GM18858 (cell line): ENCODE measurements at regions not wholly inside any gene's neighbourhood (a gene's known extent, or its start where the extent isn't known, plus 50 kb on each side); places are given as distances from the start of the nearest gene placed in this dataset.
"Not testable (repeated sequence)": the region's sequence is repeated elsewhere in the genome, so short reads cannot be mapped to it uniquely, and the experiment has no call there.

Experiments
- ATAC-seq: cut with Tn5 transposase; IDR thresholded peaks from one replicate; pipeline ENCODE4 v1.9.1; 2021; ENCODE audit not compliant: unreplicated experiment

GRCh38 chr5:164076556-164076955 lies 571.1 kb downstream of the MAT2B start:
- ATAC-seq, result no peak

DNA sequence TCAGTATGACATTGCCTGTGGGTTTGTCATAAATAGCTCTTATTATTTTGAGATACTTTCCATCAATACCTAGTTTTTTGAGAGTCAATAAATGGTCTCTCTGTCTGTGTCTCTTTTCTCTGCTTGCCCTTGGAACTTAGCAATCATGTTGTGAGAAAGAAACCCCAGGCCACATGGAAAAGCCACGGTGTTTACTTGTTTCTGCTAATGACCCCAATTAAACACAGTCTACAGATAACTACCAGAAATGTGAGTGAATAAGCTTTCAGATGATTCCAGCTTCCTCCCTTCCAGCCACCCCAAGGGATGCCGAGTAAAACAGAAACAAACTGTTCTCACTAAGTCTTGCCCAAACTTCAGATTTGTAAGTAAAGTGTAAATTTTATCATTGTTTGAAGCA lies 584.9 kb downstream of the MAT2B start:
- ATAC-seq, result no peak

DNA sequence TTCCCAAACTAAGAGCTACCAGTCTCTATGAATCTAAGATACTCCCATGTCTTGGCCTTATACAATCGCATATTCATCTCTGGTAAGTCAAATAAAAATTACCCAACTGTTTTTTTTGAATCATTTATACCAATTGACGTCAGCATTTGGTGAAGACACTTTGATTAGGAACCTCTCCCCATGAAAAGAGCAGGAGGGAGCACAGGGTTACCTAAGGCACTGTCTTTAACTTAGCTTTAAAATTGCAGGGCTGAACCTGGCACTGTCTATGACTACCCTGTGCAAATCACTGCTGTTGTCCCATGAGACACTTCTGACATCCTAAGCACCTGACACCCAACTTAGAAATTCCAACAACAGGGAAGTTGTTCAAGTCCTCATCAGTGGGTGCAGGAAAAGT lies 586.4 kb downstream of the MAT2B start:
- no peak for ATAC-seq

- ATAC-seq, result no peak
Observed at GRCh38 chr5:164094291-164094690, 588.9 kb downstream of the MAT2B start.

GRCh38 chr5:164097749-164098148 lies 592.3 kb downstream of the MAT2B start:
- ATAC-seq, result no peak

GRCh38 chr5:164098531-164098930 lies 593.1 kb downstream of the MAT2B start:
- ATAC-seq, result no peak

DNA sequence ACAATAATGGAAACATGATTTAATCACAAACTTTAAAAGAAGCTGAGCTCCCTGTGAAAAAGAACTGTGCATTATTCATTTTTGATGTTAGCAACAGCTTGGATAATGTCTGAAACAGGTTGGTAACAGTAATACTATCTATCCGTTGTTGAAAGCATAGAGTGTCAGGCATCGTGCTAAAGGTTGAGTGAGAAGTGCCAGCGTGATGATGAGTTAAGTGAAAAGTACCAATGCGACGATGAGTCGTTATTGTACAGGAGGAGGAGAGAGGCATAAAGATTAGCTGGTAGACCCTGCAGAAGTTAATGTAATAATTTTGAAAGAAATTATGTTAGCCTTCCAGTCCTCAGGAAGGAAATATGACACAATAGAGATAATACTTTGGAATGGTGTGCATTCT lies 593.6 kb downstream of the MAT2B start:
- ATAC-seq, result no peak

- ATAC-seq, result no peak
Observed at GRCh38 chr5:164115420-164115819, 610.0 kb downstream of the MAT2B start.

DNA sequence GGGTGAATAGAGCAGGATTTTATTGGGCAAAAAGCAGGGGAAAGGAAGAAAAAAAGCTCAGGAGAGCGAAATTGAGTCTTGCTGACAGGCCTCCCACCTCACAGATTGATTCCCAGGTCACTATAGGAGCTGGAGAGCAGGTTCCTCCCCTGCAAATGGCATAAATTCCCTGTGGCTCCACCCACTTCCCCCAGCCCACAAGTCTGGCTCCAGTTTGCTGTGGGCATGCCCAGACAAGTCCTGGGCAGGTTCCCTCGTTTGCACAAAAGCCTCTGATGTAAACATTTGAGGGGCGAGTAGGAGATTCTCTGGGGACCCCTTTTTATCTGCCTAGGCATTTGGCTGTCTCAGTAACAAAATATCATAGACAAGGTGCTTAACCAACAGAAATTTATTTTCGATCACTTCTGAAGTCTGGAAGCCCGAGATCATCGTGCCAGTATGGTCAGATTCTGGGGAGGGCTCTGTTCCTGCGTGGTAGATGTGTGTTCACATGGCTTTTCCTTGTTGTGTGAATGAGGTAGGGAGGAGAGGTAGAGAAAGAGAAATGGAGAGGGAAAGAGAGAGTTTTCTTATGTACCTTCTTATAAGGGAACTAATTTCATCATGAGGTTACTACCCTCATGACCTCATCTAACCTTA lies 614.5 kb downstream of the MAT2B start:
- no peak for ATAC-seq

DNA sequence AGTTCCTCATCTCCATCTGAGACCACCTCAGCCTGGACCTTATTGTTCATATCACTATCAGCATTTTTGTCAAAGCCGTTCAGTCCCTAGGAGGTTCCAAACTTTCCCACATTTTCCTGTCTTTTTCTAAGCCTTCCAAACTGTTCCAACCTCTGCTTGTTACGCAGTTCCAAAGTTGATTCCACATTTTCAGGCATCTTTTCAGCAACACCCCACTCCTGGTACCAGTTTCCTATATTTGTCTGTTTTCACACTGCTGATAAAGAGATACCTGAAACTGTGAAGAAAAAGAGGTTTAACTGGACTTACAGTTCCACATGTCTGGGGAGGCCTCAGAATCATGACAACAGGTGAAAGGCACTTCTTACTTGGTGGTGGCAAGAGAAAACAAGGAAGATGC lies 622.1 kb downstream of the MAT2B start:
- ATAC-seq, result no peak

- no peak for ATAC-seq
Observed at GRCh38 chr5:164132358-164132757, 626.9 kb downstream of the MAT2B start.

- no peak for ATAC-seq
Observed at GRCh38 chr5:164137095-164137494, 631.7 kb downstream of the MAT2B start.

DNA sequence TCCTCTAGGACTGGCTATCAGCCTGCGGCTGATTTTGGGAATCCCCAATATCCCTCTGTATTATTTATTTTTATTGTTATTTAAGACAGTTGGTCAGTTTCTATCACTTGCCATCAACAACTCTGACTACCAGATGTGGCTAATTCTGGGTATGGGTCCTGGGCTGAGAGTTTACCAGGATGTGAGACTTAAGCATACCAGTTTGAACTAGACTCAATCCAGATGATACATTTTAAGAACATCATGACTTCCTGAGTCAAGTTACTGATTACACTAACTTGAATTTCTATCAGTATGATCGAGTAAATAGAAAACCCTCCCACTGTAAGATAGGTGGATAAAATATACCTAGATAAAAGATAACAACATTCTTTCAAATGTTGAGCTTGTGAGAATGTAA lies 634.0 kb downstream of the MAT2B start:
- no peak for ATAC-seq

GRCh38 chr5:164145458-164145857 lies 640.0 kb downstream of the MAT2B start:
- ATAC-seq, result no peak

GRCh38 chr5:164146223-164146622 lies 640.8 kb downstream of the MAT2B start:
- ATAC-seq, result no peak

GRCh38 chr5:164148292-164148691 lies 642.9 kb downstream of the MAT2B start:
- no peak for ATAC-seq

GRCh38 chr5:164152539-164152938 lies 647.1 kb downstream of the MAT2B start:
- not testable (repeated sequence) for ATAC-seq

DNA sequence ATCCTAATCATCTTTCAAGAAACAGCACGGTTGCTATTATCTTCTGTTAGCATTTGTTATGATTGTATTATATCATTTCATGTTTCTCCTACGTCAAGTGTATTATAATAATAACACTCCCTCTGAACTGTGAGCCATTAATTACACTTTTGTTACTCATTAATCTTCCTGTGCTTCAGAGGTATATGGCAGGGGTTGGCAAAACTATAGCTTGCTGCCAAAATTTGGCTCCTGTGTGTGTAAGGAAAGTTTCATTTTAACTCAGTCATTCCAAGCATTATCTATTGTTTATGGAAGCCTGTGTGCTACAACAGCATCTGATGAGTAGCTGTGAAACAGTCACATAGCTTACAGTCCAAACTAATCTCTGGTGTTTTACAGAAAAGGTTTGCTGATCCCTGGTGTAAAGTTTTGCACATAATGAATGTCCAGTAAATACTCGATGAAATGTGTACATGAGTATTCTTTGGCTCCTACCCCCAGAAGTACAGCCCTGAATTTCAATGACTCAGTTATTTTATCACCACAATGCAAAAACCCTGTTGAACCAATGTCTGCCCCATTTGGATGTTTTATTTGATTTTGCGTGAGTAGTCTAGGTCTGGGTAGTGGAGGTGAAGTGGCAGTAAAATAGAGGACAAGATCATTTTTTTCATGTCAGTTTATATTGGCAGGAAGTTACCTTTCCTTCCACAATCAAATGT lies 648.2 kb downstream of the MAT2B start:
- no peak for ATAC-seq

- ATAC-seq, result no peak
Observed at GRCh38 chr5:164170814-164171213, 665.4 kb downstream of the MAT2B start.

DNA sequence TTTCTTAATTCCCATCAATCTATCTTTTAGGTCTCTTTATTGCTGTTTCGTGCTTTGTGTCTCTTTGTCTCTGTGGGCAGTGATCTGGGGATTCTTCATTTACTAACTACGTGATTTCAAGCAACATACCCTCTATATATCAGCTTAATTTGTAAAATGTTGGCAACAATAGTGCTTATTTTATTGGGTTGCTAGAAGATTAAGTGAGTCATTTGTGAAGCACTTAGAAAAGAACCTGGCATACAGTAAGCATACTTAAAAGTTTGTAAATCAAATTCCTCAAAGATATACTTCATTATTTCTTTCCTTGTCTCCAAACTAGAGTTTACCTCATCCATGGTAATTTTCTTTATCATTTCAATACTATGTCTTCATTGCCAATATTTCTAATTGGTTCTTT lies 669.7 kb downstream of the MAT2B start:
- ATAC-seq, result no peak

DNA sequence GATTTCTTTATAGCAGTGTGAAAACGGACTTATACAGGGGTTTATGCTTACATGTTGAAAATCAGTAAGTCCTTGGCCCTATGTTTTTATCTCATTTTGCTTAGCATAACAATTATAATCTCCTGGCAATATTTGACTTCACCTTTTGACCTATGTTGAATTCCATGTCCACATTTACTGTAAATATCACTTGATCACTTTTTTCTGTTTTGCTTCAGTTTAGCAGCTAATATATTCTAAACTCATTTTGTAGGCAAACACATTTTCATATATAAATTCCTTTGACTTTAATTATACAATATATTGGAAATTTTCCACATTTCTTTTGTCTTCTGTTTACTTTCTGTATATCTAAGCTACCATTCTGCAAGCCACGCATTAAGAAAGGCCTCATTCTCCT lies 674.0 kb downstream of the MAT2B start:
- no peak for ATAC-seq

GRCh38 chr5:164181604-164182003 lies 676.2 kb downstream of the MAT2B start:
- ATAC-seq, result no peak

DNA sequence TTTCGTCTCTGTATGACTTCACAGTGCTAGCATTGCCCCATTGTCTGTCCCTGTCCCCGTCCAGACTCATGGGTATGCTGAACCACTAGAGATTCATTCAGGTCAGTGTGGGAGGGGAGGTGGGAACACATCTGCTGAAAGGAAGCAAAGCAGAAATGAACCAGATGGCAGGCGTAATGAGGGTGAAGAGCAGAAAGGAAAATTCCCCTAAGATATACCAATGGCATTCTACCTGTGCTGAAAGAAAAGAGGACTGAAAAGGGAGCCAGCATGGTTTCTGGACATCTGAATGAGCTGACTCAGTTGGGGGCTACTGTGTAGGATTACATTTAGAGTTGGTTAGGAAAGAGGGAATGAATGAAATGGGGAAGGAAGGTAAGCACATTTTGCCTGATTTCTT lies 678.7 kb downstream of the MAT2B start:
- ATAC-seq, result no peak
